ENCODE measurements at regions not wholly inside any gene's neighbourhood (a gene's known extent, or its start where the extent isn't known, plus 50 kb on each side); places are given as distances from the start of the nearest gene placed in this dataset.

DNA sequence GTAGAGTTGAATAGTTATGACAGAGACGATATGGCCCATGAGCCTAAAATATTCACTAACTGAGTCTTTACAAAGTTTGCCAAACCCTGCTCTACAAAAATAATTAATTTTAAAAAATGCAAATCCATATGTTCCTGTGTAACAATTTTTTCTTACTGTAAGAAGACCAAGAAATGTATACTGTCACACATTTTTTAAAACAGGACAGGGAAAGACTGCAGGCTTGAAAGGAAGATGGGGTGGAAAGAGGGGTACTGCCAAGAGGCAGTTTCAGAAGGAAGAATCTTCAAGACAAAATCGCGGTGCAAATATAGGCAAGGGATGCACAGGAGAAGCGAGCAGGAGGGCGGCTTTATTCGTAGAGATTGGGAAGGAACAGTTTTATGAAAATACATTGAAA lies 115.7 kb upstream of the KLHL1 start:
- TF ChIP-seq, protein P1, sequence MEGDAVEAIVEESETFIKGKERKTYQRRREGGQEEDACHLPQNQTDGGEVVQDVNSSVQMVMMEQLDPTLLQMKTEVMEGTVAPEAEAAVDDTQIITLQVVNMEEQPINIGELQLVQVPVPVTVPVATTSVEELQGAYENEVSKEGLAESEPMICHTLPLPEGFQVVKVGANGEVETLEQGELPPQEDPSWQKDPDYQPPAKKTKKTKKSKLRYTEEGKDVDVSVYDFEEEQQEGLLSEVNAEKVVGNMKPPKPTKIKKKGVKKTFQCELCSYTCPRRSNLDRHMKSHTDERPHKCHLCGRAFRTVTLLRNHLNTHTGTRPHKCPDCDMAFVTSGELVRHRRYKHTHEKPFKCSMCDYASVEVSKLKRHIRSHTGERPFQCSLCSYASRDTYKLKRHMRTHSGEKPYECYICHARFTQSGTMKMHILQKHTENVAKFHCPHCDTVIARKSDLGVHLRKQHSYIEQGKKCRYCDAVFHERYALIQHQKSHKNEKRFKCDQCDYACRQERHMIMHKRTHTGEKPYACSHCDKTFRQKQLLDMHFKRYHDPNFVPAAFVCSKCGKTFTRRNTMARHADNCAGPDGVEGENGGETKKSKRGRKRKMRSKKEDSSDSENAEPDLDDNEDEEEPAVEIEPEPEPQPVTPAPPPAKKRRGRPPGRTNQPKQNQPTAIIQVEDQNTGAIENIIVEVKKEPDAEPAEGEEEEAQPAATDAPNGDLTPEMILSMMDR (IDR thresholded peaks at IDR 0.05; ENCODE audit: poor library complexity): no peak
- no peak for TF ChIP-seq EZH2 (IDR thresholded peaks at IDR 0.05; ENCODE audit: borderline replicate concordance)

All from hepatocyte (in vitro differentiated cells).